ENCODE measurements at regions not wholly inside any gene's neighbourhood (a gene's known extent, or its start where the extent isn't known, plus 50 kb on each side); places are given as distances from the start of the nearest gene placed in this dataset.

DNA sequence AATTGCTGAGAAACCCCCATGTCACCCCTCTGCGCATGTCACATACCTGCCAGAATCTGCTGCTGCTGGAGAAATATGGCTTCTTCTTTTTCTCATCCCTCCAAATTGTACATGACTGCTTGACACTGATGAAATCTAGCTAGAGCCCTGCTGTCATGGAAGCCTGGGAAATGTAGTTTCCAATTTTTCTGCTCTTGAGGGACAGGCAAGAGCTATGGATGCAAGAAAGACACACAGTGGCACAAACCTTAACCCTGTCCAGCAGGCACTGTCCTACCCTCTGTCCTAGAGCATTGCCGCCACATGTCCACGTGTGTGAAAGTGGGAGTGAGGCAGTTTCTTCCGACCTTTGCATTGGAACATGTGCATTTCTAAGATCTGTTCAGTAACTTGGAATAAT is 255.5 kb upstream of the SEMA6A start:
- intact Hi-C loops (cut with micrococcal nuclease; ENCODE audit: unreplicated experiment) = no loop called here
- no peaks in the 10 kb centered on the region for H3K36me3 ChIP-seq (ENCODE audit: insufficient read depth, low read length)
- H3K79me2 ChIP-seq (ENCODE audit: insufficient read depth, low read depth, low read length) = no peaks in the 10 kb centered on the region
- no peak for TF ChIP-seq EZH2phosphoT487 (IDR thresholded peaks at IDR 0.05; ENCODE audit: borderline replicate concordance, low read depth, low read length)
- TF ChIP-seq, protein P1, sequence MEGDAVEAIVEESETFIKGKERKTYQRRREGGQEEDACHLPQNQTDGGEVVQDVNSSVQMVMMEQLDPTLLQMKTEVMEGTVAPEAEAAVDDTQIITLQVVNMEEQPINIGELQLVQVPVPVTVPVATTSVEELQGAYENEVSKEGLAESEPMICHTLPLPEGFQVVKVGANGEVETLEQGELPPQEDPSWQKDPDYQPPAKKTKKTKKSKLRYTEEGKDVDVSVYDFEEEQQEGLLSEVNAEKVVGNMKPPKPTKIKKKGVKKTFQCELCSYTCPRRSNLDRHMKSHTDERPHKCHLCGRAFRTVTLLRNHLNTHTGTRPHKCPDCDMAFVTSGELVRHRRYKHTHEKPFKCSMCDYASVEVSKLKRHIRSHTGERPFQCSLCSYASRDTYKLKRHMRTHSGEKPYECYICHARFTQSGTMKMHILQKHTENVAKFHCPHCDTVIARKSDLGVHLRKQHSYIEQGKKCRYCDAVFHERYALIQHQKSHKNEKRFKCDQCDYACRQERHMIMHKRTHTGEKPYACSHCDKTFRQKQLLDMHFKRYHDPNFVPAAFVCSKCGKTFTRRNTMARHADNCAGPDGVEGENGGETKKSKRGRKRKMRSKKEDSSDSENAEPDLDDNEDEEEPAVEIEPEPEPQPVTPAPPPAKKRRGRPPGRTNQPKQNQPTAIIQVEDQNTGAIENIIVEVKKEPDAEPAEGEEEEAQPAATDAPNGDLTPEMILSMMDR (conservative IDR thresholded peaks at IDR 0.05; ENCODE audit: low read length) = no peak
- no peak for DNase-seq (ENCODE audit: low spot score)
- ChIA-PET CTCF (ENCODE audit: unreplicated experiment) (no interaction called here), POLR2A (no interaction called here)
- H3K9me2 ChIP-seq (ENCODE audit: insufficient read depth, low read length) = no peaks in the 10 kb centered on the region
- no peaks in the 10 kb centered on the region for H3K4me1 ChIP-seq (ENCODE audit: insufficient read depth, low read length, poor library complexity, severe bottlenecking)
- no peak overlapping the region for H2AFZ ChIP-seq (ENCODE audit: low read length)
- BruUV-seq (replicated peaks) = no TSS peak
- no peak overlapping the region for H3K4me3 ChIP-seq (ENCODE audit: low read depth, low read length, poor library complexity, severe bottlenecking)
- no peaks in the 10 kb centered on the region for H4K20me1 ChIP-seq (ENCODE audit: insufficient read depth, low read length)
- no peak overlapping the region for H3K4me2 ChIP-seq (ENCODE audit: low read length)
- no peaks in the 10 kb centered on the region for H3K9me3 ChIP-seq (ENCODE audit: low read length)
- no peak overlapping the region for H3K27ac ChIP-seq (ENCODE audit: low read depth, low read length, poor library complexity, severe bottlenecking)

DNA sequence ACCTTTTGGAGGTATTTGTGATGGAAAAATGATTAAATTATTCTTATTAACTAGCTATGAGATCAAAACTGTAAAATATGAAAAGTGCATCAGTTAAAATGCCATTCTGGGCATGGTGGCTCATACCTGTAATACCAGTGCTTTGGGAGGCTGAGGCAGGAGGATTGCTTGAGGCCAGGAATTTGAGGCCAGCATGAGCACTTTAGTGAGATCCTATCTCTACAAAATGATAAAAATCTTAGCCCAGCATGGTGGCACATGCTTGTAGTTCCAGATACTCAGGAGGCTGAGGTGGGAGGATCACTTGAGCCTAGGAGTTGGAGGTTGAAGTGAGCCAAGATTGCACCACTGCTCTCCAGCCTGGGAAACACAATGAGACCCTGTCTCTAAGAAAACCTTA is 252.5 kb upstream of the SEMA6A start:
- no peak overlapping the region for H2AFZ ChIP-seq (ENCODE audit: low read length)
- H3K4me3 ChIP-seq (ENCODE audit: low read depth, low read length, poor library complexity, severe bottlenecking) = no peak overlapping the region
- intact Hi-C loops (cut with micrococcal nuclease; ENCODE audit: unreplicated experiment) = no loop called here
- DNase-seq (ENCODE audit: low spot score) = no peak
- H3K27ac ChIP-seq (ENCODE audit: low read depth, low read length, poor library complexity, severe bottlenecking) = no peak overlapping the region
- H3K79me2 ChIP-seq (ENCODE audit: insufficient read depth, low read depth, low read length) = no peaks in the 10 kb centered on the region
- no peaks in the 10 kb centered on the region for H3K4me1 ChIP-seq (ENCODE audit: insufficient read depth, low read length, poor library complexity, severe bottlenecking)
- POLR2A ChIA-PET = no interaction called here
- H3K4me2 ChIP-seq (ENCODE audit: low read length) = no peak overlapping the region
- H3K9me2 ChIP-seq (ENCODE audit: insufficient read depth, low read length) = no peaks in the 10 kb centered on the region
- no peaks in the 10 kb centered on the region for H3K36me3 ChIP-seq (ENCODE audit: insufficient read depth, low read length)
- CTCF ChIA-PET (ENCODE audit: unreplicated experiment) = no interaction called here
- no peaks in the 10 kb centered on the region for H4K20me1 ChIP-seq (ENCODE audit: insufficient read depth, low read length)
- BruUV-seq (replicated peaks) = no TSS peak
- TF ChIP-seq EZH2phosphoT487 (IDR thresholded peaks at IDR 0.05; ENCODE audit: borderline replicate concordance, low read depth, low read length) = no peak
- TF ChIP-seq, protein P1 (conservative IDR thresholded peaks at IDR 0.05; ENCODE audit: low read length) = no peak
- H3K9me3 ChIP-seq (ENCODE audit: low read length) = no peaks in the 10 kb centered on the region

DNA sequence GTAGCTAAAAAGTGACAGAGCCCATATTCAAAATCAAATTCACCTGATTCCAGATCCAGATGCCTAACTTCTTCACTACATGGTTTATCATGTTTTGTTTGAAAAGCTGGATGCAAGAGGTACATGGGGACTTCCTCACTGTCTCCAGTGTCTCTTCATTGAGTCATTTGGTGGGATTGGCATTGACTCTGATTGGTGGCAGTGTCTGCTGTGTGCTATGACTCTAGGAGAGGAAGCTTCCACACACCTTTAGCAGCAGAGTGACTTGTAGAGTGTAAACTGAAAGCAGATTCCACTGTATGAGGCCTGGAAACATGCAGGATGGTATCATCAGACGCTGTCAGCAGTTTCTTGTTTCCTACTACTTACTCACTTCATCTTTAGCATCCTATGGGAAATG is 250.9 kb upstream of the SEMA6A start:
- H3K36me3 ChIP-seq (ENCODE audit: insufficient read depth, low read length) = no peaks in the 10 kb centered on the region
- H3K4me3 ChIP-seq (ENCODE audit: low read depth, low read length, poor library complexity, severe bottlenecking) = no peak overlapping the region
- intact Hi-C loops (cut with micrococcal nuclease; ENCODE audit: unreplicated experiment) = no loop called here
- no peaks in the 10 kb centered on the region for H3K4me1 ChIP-seq (ENCODE audit: insufficient read depth, low read length, poor library complexity, severe bottlenecking)
- H2AFZ ChIP-seq (ENCODE audit: low read length) = no peak overlapping the region
- BruUV-seq (replicated peaks) = no TSS peak
- TF ChIP-seq EZH2phosphoT487 (IDR thresholded peaks at IDR 0.05; ENCODE audit: borderline replicate concordance, low read depth, low read length) = no peak
- TF ChIP-seq, protein P1 (conservative IDR thresholded peaks at IDR 0.05; ENCODE audit: low read length) = no peak
- DNase-seq (ENCODE audit: low spot score) = no peak
- H3K27ac ChIP-seq (ENCODE audit: low read depth, low read length, poor library complexity, severe bottlenecking) = no peak overlapping the region
- CTCF ChIA-PET (ENCODE audit: unreplicated experiment) = no interaction called here
- POLR2A ChIA-PET = interaction anchor here (0.6 kb wide), 1 partner anchor 600 kb away, joined by 6 read pairs; no protein-coding TSS in a partner anchor
- H3K9me2 ChIP-seq (ENCODE audit: insufficient read depth, low read length) = no peaks in the 10 kb centered on the region
- no peaks in the 10 kb centered on the region for H3K79me2 ChIP-seq (ENCODE audit: insufficient read depth, low read depth, low read length)
- no peaks in the 10 kb centered on the region for H4K20me1 ChIP-seq (ENCODE audit: insufficient read depth, low read length)
- H3K9me3 ChIP-seq (ENCODE audit: low read length) = no peaks in the 10 kb centered on the region
- H3K4me2 ChIP-seq (ENCODE audit: low read length) = no peak overlapping the region
